ENCODE measurements at regions not wholly inside any gene's neighbourhood (a gene's known extent, or its start where the extent isn't known, plus 50 kb on each side); places are given as distances from the start of the nearest gene placed in this dataset.
"Not testable (repeated sequence)": the region's sequence is repeated elsewhere in the genome, so short reads cannot be mapped to it uniquely, and the experiment has no call there.

- DNase-seq: no peak
Observed at GRCh38 chr1:81738875-81739274, 61.9 kb upstream of the ADGRL2 start.

- no peak for DNase-seq
Observed at GRCh38 chr1:81733480-81733879, 67.3 kb upstream of the ADGRL2 start.

GRCh38 chr1:81731989-81732388 is 68.7 kb upstream of the ADGRL2 start:
- DNase-seq: no peak

- DNase-seq: no peak
Observed at GRCh38 chr1:81730881-81731280, 69.9 kb upstream of the ADGRL2 start.

- not testable (repeated sequence) for DNase-seq
Observed at GRCh38 chr1:81730299-81730698, 70.4 kb upstream of the ADGRL2 start.

- no peak for DNase-seq
Observed at GRCh38 chr1:81729818-81730217, 70.9 kb upstream of the ADGRL2 start.

- DNase-seq: no peak
Observed at GRCh38 chr1:81729239-81729638, 71.5 kb upstream of the ADGRL2 start.

GRCh38 chr1:81725823-81726222 is 74.9 kb upstream of the ADGRL2 start:
- DNase-seq: no peak

GRCh38 chr1:81722631-81723328 is 78.0 kb upstream of the ADGRL2 start:
- not testable (repeated sequence) for DNase-seq

GRCh38 chr1:81720256-81720655 is 80.5 kb upstream of the ADGRL2 start:
- not testable (repeated sequence) for DNase-seq

GRCh38 chr1:81717230-81717629 is 83.5 kb upstream of the ADGRL2 start:
- DNase-seq: no peak

GRCh38 chr1:81715391-81715790 is 85.3 kb upstream of the ADGRL2 start:
- no peak for DNase-seq

GRCh38 chr1:81714636-81715035 is 86.1 kb upstream of the ADGRL2 start:
- no peak for DNase-seq

GRCh38 chr1:81712425-81712824 is 88.3 kb upstream of the ADGRL2 start:
- no peak for DNase-seq

GRCh38 chr1:81710857-81711256 is 89.9 kb upstream of the ADGRL2 start:
- no peak for DNase-seq

- no peak for DNase-seq
Observed at GRCh38 chr1:81708250-81708649, 92.5 kb upstream of the ADGRL2 start.

GRCh38 chr1:81706650-81707435 is 93.9 kb upstream of the ADGRL2 start:
- DNase-seq: no peak

- DNase-seq: no peak
Observed at GRCh38 chr1:81703756-81704463, 96.8 kb upstream of the ADGRL2 start.

GRCh38 chr1:81703391-81703755 is 97.4 kb upstream of the ADGRL2 start:
- no peak for DNase-seq

GRCh38 chr1:81702903-81703302 is 97.8 kb upstream of the ADGRL2 start:
- no peak for DNase-seq

GRCh38 chr1:81702079-81702715 is 98.5 kb upstream of the ADGRL2 start:
- DNase-seq: no peak

GRCh38 chr1:81700728-81701470 is 99.8 kb upstream of the ADGRL2 start:
- no peak for DNase-seq

GRCh38 chr1:81699234-81699633 is 101.5 kb upstream of the ADGRL2 start:
- no peak for DNase-seq

Data from NCI-H1694 (cell line).